HG02763 (cell line): ENCODE measurements at regions not wholly inside any gene's neighbourhood (a gene's known extent, or its start where the extent isn't known, plus 50 kb on each side); places are given as distances from the start of the nearest gene placed in this dataset.

Source experiments
- ATAC-seq: cut with Tn5 transposase; IDR thresholded peaks from one replicate; pipeline ENCODE4 v1.9.1; 2021; ENCODE audit warnings: mild to moderate bottlenecking, moderate library complexity; ENCODE audit not compliant: unreplicated experiment

- ATAC-seq = no peak
Measured at GRCh38 chr15:48032911-48033310, 87.9 kb upstream of the SLC24A5 start.

- ATAC-seq = no peak
Measured at GRCh38 chr15:48038221-48038620, 82.6 kb upstream of the SLC24A5 start.

GRCh38 chr15:48040166-48040817 is 80.5 kb upstream of the SLC24A5 start:
- ATAC-seq = no peak

- ATAC-seq = no peak
Measured at GRCh38 chr15:48041454-48041853, 79.3 kb upstream of the SLC24A5 start.

- ATAC-seq = no peak
Measured at GRCh38 chr15:48046813-48047438, 73.9 kb upstream of the SLC24A5 start.

- ATAC-seq = no peak
Measured at GRCh38 chr15:48049736-48050135, 71.1 kb upstream of the SLC24A5 start.

- no peak for ATAC-seq
Measured at GRCh38 chr15:48052946-48053345, 67.8 kb upstream of the SLC24A5 start.

GRCh38 chr15:48058371-48058770 is 62.4 kb upstream of the SLC24A5 start:
- no peak for ATAC-seq

- ATAC-seq = no peak
Measured at GRCh38 chr15:48059791-48060190, 61.0 kb upstream of the SLC24A5 start.

GRCh38 chr15:48060396-48060795 is 60.4 kb upstream of the SLC24A5 start:
- no peak for ATAC-seq

GRCh38 chr15:48061605-48062004 is 59.2 kb upstream of the SLC24A5 start:
- ATAC-seq = no peak

- ATAC-seq = no peak
Measured at GRCh38 chr15:48062148-48062872, 58.5 kb upstream of the SLC24A5 start.

- no peak for ATAC-seq
Measured at GRCh38 chr15:48063411-48063985, 57.3 kb upstream of the SLC24A5 start.

- ATAC-seq = no peak
Measured at GRCh38 chr15:48064421-48064820, 56.4 kb upstream of the SLC24A5 start.

GRCh38 chr15:48066456-48066855 is 54.3 kb upstream of the SLC24A5 start:
- ATAC-seq = no peak
